ENCODE measurements at regions not wholly inside any gene's neighbourhood (a gene's known extent, or its start where the extent isn't known, plus 50 kb on each side); places are given as distances from the start of the nearest gene placed in this dataset.

- no peak for TF ChIP-seq POLR2A (IDR thresholded peaks at IDR 0.05)
- TF ChIP-seq CTCF (IDR thresholded peaks at IDR 0.05) = no peak
- TF ChIP-seq POLR2AphosphoS5 (IDR thresholded peaks at IDR 0.05) = no peak
These were observed 98.0 kb upstream of the DYNLRB2 start for GRCh38 chr16:80442779-80443178.
